ENCODE measurements at regions not wholly inside any gene's neighbourhood (a gene's known extent, or its start where the extent isn't known, plus 50 kb on each side); places are given as distances from the start of the nearest gene placed in this dataset.

DNA sequence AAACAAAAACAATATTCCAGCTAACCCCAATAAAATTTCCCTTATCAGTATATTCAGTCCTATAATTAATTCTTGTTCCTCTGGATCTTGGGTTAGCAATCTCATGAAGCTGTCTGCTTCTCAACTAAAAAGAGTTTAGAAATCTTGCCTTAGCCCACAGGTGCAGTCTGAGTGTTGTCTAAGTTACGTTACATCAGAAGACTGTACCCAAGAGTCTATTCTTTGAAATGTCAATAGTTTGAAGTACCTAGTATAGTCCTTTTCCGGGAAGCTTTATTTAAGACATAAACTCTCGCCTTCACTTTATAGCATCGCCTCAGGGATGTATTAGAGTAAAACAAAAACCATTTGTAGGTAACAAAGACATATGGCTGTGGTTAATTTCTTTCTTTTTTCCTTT lies 465.1 kb downstream of the FUT8 start:
- no peak for TF ChIP-seq POLR2A (IDR thresholded peaks at IDR 0.05)
- TF ChIP-seq, protein P1, sequence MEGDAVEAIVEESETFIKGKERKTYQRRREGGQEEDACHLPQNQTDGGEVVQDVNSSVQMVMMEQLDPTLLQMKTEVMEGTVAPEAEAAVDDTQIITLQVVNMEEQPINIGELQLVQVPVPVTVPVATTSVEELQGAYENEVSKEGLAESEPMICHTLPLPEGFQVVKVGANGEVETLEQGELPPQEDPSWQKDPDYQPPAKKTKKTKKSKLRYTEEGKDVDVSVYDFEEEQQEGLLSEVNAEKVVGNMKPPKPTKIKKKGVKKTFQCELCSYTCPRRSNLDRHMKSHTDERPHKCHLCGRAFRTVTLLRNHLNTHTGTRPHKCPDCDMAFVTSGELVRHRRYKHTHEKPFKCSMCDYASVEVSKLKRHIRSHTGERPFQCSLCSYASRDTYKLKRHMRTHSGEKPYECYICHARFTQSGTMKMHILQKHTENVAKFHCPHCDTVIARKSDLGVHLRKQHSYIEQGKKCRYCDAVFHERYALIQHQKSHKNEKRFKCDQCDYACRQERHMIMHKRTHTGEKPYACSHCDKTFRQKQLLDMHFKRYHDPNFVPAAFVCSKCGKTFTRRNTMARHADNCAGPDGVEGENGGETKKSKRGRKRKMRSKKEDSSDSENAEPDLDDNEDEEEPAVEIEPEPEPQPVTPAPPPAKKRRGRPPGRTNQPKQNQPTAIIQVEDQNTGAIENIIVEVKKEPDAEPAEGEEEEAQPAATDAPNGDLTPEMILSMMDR (IDR thresholded peaks at IDR 0.05): no peak
